ENCODE measurements at regions not wholly inside any gene's neighbourhood (a gene's known extent, or its start where the extent isn't known, plus 50 kb on each side); places are given as distances from the start of the nearest gene placed in this dataset.

DNA sequence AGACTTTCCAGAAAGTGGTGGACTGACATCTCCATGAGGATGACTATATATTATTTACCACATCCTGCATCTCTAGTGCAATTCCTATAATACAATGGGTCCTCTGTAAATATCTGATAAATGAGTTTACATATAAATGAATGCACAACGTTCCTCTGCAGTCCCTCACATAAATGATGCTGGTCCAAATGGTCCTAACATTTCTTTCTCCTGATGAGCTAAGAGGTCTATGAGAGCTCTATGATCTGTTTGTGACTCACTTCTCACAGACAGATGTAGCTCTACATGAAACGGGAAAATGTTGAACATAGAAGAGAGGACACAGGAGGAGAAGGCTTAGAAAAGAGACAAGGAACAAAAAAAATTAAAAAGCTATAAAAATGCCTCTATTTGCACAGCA is 201.2 kb upstream of the PIK3C3 start:
- no peak for DNase-seq

DNA sequence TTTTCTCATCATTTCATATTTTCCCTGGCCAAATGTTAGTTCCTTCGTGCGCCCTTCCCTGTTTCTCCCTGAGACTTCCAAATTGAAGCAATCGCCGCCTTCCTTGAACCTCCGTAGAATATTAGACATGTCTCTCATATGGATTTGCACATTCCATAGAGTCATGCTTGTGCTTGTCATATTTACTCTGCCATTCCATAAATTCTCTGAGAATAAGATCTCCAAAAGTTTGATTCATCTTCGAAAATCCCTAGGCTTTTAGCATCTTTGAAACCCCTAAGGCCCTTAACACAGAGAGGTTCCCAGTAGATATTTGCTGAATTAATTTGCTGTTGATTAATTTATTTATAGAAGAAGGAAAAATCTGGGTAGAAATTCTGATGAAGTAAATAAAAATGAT is 202.2 kb upstream of the PIK3C3 start:
- no peak for DNase-seq

- DNase-seq = no peak
These were observed 203.4 kb upstream of the PIK3C3 start for GRCh38 chr18:41751652-41752051.

DNA sequence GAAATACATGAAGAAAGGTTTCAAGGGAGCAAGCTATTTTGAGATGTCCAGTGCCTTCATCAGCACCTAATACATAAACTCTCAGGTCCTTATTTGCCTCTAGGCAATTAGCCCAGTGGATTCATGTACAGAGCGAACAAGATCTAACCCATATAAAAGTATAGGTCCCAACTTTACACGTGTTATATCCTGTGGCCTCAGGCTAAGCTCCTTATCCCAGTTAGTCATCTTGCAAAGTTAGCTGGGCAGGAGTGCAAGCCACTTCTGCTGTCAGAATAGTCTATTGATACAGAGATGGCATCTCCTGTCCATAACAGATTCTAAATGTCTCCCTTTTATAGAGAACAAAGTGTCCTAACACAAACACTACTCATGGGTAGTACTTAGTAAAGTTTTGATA is 203.9 kb upstream of the PIK3C3 start:
- DNase-seq = no peak

GRCh38 chr18:41747723-41748242 is 207.3 kb upstream of the PIK3C3 start:
- no peak for DNase-seq

DNA sequence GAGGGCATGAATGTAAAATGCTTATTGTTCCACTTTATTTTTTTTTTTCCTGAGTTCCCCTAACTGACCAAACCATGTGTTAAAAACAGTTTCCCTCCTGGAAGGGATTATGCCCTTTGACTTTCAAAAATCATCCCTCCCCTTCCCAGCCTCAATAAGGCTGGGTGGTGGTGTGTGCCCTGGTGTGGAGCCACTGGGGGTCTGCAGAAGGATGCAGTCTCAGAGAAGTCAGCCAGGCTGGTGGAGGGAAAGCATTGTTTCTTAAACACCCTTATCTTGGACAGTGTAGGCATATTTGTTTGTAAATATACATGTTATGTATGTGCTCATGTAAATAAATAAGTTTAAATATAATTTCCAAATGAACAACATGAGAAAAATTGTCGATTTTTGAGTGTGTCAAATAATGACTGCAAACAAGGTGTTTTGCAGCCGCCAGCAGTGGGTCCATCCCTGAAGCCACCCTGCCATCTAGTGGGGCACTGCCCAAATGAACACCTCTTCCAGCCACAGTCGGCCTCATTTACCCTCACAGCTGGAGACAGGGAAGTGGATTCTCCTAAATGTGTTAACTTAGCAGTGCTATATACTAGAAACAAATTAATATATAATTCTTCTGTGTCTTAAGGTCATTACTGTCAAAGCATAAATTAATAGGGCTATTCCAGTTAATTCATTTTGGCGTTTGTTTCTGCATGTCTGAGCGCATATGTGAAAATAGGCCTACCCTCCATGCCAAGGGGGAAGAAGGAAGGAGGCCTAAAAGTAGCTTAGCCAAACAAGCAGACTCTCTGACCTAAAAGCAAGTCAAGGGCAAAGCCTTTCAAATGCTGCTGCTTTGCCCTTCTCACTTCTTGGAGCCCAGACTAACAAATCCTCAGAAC is 209.6 kb upstream of the PIK3C3 start:
- DNase-seq = no peak

DNA sequence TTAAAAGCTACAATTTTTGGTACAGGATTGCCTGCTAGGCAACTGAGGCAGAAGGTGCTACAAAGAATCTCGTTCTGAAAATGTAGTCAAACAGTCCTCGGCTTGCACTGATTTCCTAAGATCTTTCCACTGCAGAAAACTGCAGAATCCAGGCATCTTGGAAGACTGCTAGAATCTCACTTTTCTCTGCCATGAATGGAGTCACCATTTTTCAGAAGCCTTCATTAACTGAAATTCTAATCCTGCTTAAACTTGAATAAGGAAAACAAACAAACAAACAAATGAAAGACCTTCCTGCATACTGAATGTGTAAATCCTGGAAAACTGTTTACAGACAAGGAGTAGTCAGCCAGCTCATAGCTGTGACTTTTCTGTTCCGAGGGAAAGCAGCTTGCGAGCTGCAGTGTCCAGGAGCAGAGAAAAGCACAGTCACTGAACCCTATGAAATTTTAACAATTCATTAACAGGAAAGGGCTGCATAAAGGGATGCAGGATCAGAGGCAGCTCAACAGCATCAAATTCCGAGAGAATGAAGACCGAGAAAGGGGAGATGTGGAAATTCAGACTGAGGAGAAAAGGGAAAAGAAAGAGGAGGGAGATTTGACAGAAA is 210.5 kb upstream of the PIK3C3 start:
- DNase-seq = no peak

DNA sequence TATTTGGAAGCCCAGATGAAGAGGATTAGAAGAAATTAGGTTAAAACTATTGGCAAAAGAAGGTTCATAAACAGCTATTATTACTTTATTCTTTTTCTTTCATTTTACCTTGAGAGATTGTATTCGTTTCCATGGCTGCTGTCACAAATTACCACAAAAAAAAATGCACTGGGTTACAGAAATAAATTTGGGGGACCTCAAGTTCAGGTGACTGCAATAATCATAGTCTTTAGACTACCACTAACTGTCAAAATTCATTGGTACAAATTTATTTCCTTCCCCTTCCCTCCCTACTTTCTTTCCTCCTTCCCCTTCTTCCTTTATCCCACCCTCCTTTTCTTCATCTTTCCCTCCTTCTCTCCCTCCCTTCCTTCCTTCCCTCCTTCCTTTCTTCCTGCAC is 217.8 kb upstream of the PIK3C3 start:
- DNase-seq = no peak

DNA sequence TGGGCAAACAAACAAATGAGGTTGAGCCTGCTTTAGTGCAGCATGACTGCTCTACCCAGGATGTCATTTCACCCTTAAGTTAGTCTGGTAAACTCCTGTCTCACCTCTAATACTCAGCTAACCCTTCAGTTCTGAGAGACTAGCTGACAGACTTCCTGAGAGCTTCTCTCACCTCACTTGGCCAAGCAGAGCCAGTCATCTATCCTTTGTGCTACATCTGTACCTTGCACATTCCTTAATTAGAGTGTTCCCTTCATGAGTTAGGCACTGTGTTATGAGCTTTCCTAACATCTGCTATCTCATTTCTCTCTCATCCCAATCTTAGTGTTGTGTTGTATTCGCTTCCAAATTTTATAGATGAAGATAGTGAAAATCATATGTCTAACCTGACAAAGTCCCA is 220.1 kb upstream of the PIK3C3 start:
- DNase-seq = no peak

- no peak for DNase-seq
These were observed 222.7 kb upstream of the PIK3C3 start for GRCh38 chr18:41732356-41732755.

DNA sequence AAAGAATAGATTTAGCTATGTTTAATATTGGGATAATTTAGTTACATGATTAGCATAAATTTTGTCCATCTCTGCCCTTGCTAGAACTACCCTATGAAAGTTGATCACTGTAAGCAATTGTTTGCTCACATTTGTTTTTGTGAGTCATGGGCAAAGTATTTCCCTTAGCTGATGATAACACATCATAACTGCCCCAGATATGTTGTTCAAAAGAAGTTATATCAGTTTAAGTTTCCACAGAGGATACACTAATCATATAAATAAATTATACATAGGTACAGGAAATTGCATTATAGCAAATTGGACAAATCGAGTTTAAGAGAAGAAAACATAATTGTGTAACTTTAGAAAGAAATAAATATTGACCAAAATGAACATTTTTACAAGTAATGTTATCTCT is 223.2 kb upstream of the PIK3C3 start:
- no peak for DNase-seq

DNA sequence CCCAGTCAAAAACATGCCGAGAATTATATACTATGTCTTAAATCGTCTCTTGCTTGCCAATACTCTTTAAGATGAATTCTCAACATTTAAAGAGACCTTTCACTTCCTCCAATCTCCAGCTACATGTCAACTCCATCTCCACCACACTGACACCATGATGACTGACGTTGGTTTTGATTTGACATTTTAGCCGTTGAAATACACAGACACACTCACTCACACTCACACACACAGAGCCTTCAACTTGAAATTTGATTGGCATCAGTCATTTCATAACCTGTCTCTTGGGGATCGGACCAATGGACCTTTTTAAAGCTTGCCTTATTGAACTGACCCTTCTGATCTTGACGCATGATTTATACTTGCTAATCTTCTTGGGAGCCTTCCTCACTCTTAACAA is 230.8 kb upstream of the PIK3C3 start:
- no peak for DNase-seq

DNA sequence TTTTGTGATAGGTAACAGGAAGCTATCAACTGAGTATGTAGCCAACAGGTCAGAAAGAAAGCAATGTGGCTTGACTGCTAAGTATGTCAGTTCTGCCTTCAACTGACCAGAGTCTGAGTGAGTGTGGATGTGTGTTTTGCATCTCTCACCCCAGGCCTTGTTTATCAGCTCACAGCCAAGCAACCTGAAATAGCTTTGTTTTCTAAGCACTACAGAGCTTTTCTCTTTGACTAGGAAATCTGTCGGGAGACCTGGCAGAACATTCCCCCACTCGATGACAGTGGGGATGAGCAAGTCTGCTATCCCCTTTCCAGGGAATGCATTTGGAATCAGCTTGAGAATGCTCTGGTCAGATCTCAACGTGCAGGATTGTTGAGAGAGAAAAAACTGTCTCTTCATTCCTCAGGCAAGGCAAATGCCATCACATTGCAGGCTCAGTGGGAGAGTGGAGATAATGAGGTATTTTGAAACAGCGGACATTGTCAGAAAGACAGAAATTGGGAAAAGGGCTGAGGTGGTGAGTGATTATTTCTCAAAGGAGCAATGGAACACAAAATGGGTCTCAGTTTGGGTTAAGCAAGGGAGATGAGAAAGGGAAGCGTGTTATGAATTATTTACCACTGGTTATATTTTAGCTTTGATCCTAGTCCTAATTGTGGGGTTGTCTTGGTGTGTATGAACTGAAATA is 233.8 kb upstream of the PIK3C3 start:
- no peak for DNase-seq

GRCh38 chr18:41720226-41720625 is 234.8 kb upstream of the PIK3C3 start:
- no peak for DNase-seq

GRCh38 chr18:41719808-41720207 is 235.2 kb upstream of the PIK3C3 start:
- no peak for DNase-seq

- DNase-seq = no peak
These were observed 240.2 kb upstream of the PIK3C3 start for GRCh38 chr18:41714872-41715271.

DNA sequence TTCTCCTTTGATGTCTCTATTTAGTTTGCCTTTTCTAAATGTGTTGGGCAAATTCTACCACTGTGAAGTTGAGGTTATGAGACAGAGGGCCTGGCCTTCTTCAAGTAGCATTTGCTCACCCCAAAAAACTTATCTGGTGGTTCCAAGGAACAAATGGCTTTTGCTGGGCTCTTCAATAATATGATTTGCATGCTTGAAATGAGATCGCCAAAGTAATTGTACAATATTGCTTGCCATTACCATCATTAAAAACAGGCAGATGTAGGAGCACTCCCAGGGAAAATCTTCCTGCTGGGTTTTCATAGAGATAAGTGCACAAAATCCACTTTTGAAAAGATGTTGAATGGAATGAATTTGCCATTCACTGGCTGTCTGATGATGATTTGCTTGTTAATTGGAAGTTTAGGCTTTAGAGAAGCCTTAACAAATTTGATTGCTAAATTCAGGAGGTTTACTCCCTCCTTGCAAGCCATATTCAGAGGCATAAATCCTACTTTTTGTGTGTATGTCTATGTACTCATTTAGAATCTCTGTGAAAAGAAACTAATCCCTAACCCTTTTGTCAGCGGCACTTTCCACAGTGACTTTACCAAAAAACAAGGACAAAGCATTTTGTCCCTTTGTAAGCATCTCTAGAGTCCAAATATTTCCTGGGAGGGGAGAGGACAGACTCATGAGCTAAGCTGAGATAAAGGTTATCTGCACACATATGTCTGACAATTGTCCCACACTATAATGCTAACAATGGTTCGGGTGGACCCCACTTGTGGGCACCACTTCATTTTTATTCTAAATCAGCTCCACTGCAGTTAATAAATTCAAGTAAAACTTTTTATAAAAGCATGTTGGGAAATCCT is 240.8 kb upstream of the PIK3C3 start:
- DNase-seq = no peak

- DNase-seq = no peak
These were observed 248.7 kb upstream of the PIK3C3 start for GRCh38 chr18:41706301-41706700.

- no peak for DNase-seq
These were observed 251.1 kb upstream of the PIK3C3 start for GRCh38 chr18:41703744-41704530.

DNA sequence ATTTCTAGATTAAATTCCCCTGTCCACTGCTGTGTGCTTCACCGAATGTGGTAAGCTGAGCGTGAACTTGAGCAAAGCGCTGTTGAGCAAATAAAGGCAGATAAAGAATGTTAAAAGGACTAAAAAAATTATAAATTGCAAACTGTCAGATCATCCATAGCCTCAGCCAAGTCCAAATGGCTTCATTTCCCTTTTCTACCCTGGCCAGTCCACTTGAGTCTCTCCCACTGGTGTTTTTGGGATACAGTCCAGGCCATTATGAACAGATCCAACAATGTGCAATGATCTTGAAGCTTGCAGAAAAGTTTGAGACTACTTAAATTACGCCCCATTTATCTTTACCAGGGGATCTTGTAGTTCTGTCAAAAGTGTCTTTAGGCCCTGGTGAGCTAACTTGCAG is 254.6 kb upstream of the PIK3C3 start:
- DNase-seq = no peak

GRCh38 chr18:41695441-41695840 is 259.6 kb upstream of the PIK3C3 start:
- DNase-seq = no peak

GRCh38 chr18:41693008-41693407 is 262.0 kb upstream of the PIK3C3 start:
- DNase-seq = no peak
